SK-N-SH treated with all-trans-retinoic acid at 6 μM for 48 hours (cell line): ENCODE measurements at regions not wholly inside any gene's neighbourhood (a gene's known extent, or its start where the extent isn't known, plus 50 kb on each side); places are given as distances from the start of the nearest gene placed in this dataset.

Experiments used
- BACH2 ChIP-seq: fragments of 250-450 bp; sonication (Bioruptor Pico); IDR thresholded peaks from 2 replicates; pipeline ENCODE4 v1.9.0; 2021; ENCODE audit warnings: mild to moderate bottlenecking, borderline replicate concordance
- CREB5 ChIP-seq: fragments of 250-450 bp; sonication (Bioruptor Pico); IDR thresholded peaks from 2 replicates; pipeline ENCODE4 v1.5.1; 2020; ENCODE audit warnings: low read depth, mild to moderate bottlenecking, moderate library complexity
- CSDC2 ChIP-seq: fragments of 250-450 bp; sonication (Bioruptor Pico); IDR thresholded peaks from 2 replicates; pipeline ENCODE4 v1.5.0; 2020; ENCODE audit warnings: mild to moderate bottlenecking, moderate library complexity
- CSRNP3 ChIP-seq: fragments of 250-450 bp; sonication (Bioruptor Pico); IDR thresholded peaks from 2 replicates; pipeline ENCODE4 v1.5.1; 2021; ENCODE audit warnings: mild to moderate bottlenecking, moderate library complexity
- GLIS3 ChIP-seq: fragments of 250-450 bp; sonication (Bioruptor Pico); IDR thresholded peaks from 2 replicates; pipeline ENCODE4 v1.5.0; 2020; ENCODE audit warnings: mild to moderate bottlenecking, moderate library complexity
- ISL1 ChIP-seq: fragments of 250-450 bp; sonication (Bioruptor Pico); IDR thresholded peaks from 2 replicates; pipeline ENCODE4 v2.1.2; 2022; ENCODE audit warnings: mild to moderate bottlenecking, moderate library complexity
- PATZ1 ChIP-seq: fragments of 250-450 bp; sonication (Bioruptor Pico); IDR thresholded peaks from 2 replicates; pipeline ENCODE4 v1.8.0; 2020; ENCODE audit warnings: mild to moderate bottlenecking, moderate library complexity, borderline replicate concordance
- PPARA ChIP-seq: fragments of 250-450 bp; sonication (Bioruptor Pico); IDR thresholded peaks from 2 replicates; pipeline ENCODE4 v1.5.0; 2020; ENCODE audit warnings: mild to moderate bottlenecking, borderline replicate concordance
- TCF4 ChIP-seq: fragments of 250-450 bp; sonication (Bioruptor Pico); IDR thresholded peaks from 2 replicates; pipeline ENCODE4 v1.8.0; 2021; ENCODE audit warnings: mild to moderate bottlenecking, moderate library complexity, borderline replicate concordance
- TOX ChIP-seq: fragments of 250-450 bp; sonication (Bioruptor Pico); IDR thresholded peaks from 2 replicates; pipeline ENCODE4 v1.8.0; 2021; ENCODE audit warnings: mild to moderate bottlenecking, moderate library complexity, borderline replicate concordance
- ZC3H10 ChIP-seq: fragments of 250-450 bp; sonication (Bioruptor Pico); IDR thresholded peaks from 2 replicates; pipeline ENCODE4 v1.5.1; 2021; ENCODE audit warnings: mild to moderate bottlenecking, moderate library complexity
- ZFP3 ChIP-seq: fragments of 250-450 bp; sonication (Bioruptor Pico); IDR thresholded peaks from 2 replicates; pipeline ENCODE4 v1.5.0; 2020; ENCODE audit warnings: mild to moderate bottlenecking, moderate library complexity
- ZFP30 ChIP-seq: fragments of 450-650 bp; formaldehyde crosslinking; IDR thresholded peaks from 2 replicates; pipeline ENCODE4 v1.5.0; 2022; ENCODE audit warnings: mild to moderate bottlenecking, moderate library complexity

- TF ChIP-seq CSDC2 (CRISPR knock-in tag) (no peak), CSRNP3 (CRISPR knock-in tag) (no peak), ZFP3 (CRISPR knock-in tag) (no peak), BACH2 (CRISPR knock-in tag) (no peak), TCF4 (CRISPR knock-in tag) (peak; percentile 27; the same call in 1 of the 2 replicates), ISL1 (CRISPR knock-in tag) (no peak), PATZ1 (no peak), PPARA (CRISPR knock-in tag) (no peak), ZFP30 (CRISPR knock-in tag) (no peak), TOX (CRISPR knock-in tag) (no peak), CREB5 (no peak), GLIS3 (CRISPR knock-in tag) (no peak), ZC3H10 (CRISPR knock-in tag) (no peak)
Observed at GRCh38 chr5:110058175-110058574, 368.4 kb downstream of the MAN2A1 start.
